LNCaP clone FGC (cell line): ENCODE measurements at regions not wholly inside any gene's neighbourhood (a gene's known extent, or its start where the extent isn't known, plus 50 kb on each side); places are given as distances from the start of the nearest gene placed in this dataset.
"Not testable (repeated sequence)": the region's sequence is repeated elsewhere in the genome, so short reads cannot be mapped to it uniquely, and the experiment has no call there.

ENCODE experiments used
- DNase-seq: peaks from one replicate; pipeline ENCODE4 v3.0.0-alpha.2; 2011; ENCODE audit warnings: low read depth
- H3K4me3 ChIP-seq: 2 replicates; pipeline ENCODE4 v1.5.1; 2011; ENCODE audit warnings: mild to moderate bottlenecking, low read depth, low read length, control low read depth
- CTCF ChIP-seq: IDR thresholded peaks from 2 replicates; pipeline ENCODE4 v1.5.1; 2012; ENCODE audit warnings: mild to moderate bottlenecking; ENCODE audit not compliant: control insufficient read depth, insufficient read depth; ENCODE audit errors: extremely low read depth

GRCh38 chr5:57715296-57715695 lies 232.7 kb upstream of the ACTBL2 start:
- TF ChIP-seq CTCF, result no peak
- DNase-seq, result no peak
- H3K4me3 ChIP-seq, result no peak overlapping the region

DNA sequence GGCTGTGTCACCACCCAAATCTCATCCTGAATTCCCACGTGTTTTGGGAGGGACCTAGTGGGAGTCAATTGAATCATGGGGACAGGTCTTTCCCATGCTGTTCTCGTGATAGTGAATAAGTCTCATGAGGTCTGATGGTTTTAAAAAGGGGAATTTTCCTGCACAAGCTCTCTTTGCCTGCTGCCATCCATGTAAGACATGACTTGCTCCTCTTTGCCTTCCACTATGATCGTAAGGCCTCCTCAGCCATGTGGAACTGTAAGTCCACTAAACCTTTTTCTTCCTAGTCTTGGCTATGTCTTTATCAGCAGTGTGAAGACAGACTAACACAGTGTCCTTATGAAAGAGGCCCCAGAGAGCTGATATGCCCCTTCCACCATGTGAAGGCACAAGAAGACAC lies 230.9 kb upstream of the ACTBL2 start:
- DNase-seq, H3K4me3 ChIP-seq: not testable (repeated sequence)

DNA sequence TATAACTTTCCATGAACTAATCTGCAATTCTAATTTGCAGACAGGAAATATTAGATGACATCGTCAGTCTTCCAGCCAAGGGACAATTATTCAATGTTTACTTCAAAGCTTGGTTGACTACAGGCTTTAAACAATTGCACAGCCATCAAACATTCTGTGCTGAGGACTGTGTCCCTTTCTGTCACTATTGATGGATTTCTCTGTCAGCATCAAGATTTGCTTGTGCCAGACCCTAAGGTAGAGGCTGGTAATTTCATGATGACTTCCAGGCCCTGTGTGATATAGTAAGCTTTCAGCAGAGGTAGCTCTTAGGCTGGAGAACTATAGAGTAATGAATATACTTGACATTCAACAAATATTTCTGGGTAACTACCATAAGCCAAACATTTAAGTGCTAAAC lies 229.3 kb upstream of the ACTBL2 start:
- TF ChIP-seq CTCF, result no peak
- no peak overlapping the region for H3K4me3 ChIP-seq
- no peak for DNase-seq

GRCh38 chr5:57711471-57711870 lies 228.9 kb upstream of the ACTBL2 start:
- TF ChIP-seq CTCF, result no peak
- no peak overlapping the region for H3K4me3 ChIP-seq
- no peak for DNase-seq

- no peak for DNase-seq
- no peak for TF ChIP-seq CTCF
- no peak overlapping the region for H3K4me3 ChIP-seq
Measured at GRCh38 chr5:57710126-57710525, 227.5 kb upstream of the ACTBL2 start.

DNA sequence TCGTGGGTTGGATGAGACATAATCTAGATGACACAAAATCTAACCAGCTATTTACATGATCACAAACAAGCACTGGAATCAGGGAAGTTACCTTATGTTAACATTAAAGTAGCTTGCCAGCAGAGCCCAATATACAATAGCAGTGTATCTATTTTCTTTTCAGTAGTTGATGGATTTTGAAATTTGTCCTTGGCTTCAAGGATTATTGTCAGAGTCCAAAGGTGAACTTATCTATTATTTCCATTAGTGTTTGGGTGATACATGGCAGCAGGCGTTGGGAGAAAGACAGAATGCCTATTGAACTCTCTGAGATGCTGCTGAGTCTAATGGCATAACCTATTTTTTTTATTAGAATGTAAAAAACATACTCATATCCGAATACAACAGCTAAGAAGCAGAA lies 223.2 kb upstream of the ACTBL2 start:
- no peak overlapping the region for H3K4me3 ChIP-seq
- no peak for TF ChIP-seq CTCF

DNA sequence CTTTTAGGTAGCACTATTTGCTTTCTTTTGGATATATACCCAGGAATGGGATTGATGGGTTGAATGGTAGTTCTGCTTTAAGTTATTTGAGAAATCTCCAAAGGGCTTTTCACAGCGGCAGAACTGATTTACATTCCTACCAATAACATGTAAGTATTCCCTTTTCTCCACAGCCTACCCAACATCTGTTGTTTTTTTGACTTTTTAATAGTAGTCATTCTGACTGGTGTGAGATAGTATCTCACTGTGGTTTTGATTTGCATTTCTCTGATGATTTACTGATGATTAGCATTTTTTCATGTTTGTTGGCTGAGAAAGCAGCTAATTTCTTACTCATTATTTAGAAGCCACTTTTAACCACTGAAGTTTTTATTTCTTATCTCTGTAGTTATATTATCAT lies 221.1 kb upstream of the ACTBL2 start:
- DNase-seq, result no peak
- TF ChIP-seq CTCF, result no peak
- H3K4me3 ChIP-seq, result no peak overlapping the region

More for the DNA sequence above, 223.2 kb upstream of the ACTBL2 start:
- no peak for DNase-seq

GRCh38 chr5:57700484-57700883 lies 217.9 kb upstream of the ACTBL2 start:
- TF ChIP-seq CTCF, result no peak
- no peak for DNase-seq
- H3K4me3 ChIP-seq, result no peak overlapping the region
